A549 (cell line): ENCODE measurements at regions not wholly inside any gene's neighbourhood (a gene's known extent, or its start where the extent isn't known, plus 50 kb on each side); places are given as distances from the start of the nearest gene placed in this dataset.

ENCODE experiments used
- ATAC-seq, 2 experiments: fragments of 200-7000 bp in 1 of 2; fragments of >200 bp in 1 of 2; cut with Nextera tagmentation in 1 of 2; cut with Tn5 transposase in 1 of 2; 3 replicates each; pipeline versions ENCODE4 v1.8.0 to v1.9.1; 2018 to 2020; ENCODE audit warnings: mild to moderate bottlenecking in 1 of 2, moderate library complexity in 1 of 2
- CTCF ChIA-PET: fragments of 300-600 bp; sonication (Branson Sonifier 250); formaldehyde crosslinking; extraction: SDS; loops from one replicate; lab custom pipeline; 2021; ENCODE audit warnings: antibody characterized with exemption, inconsistent platforms; lab: Yijun Ruan, JAX
- POLR2A ChIA-PET: fragments of 350-600 bp; formaldehyde crosslinking; extraction: SDS; loops from one replicate; lab custom pipeline; 2021; ENCODE audit warnings: antibody characterized with exemption, inconsistent platforms; lab: Yijun Ruan, JAX
- DNase-seq, 2 experiments: peaks; one replicate each; pipeline versions ENCODE4 v3.0.0 to v3.0.0-alpha.2; 2011 to 2016; ENCODE audit warnings: low read depth in 1 of 2, low spot score in 1 of 2
- FAIRE-seq: peaks from 2 replicates; lab custom pipeline; 2011; peaks lifted over from hg19 to GRCh38; lab: Jason Lieb, UNC
- H3K27ac ChIP-seq, 2 experiments: fragments of >200 bp; sonication (Bioruptor Twin); formaldehyde crosslinking; 3 replicates each; pipeline ENCODE4 v1.5.1; 2016 to 2017
- H3K4me1 ChIP-seq: fragments of >200 bp; sonication (Bioruptor Twin); formaldehyde crosslinking; 3 replicates; pipeline ENCODE4 v1.6.1; 2016
- H3K4me2 ChIP-seq: fragments of >200 bp; sonication (Bioruptor Twin); formaldehyde crosslinking; 3 replicates; pipeline ENCODE4 v1.6.1; 2016
- H3K4me3 ChIP-seq: fragments of >200 bp; sonication (Bioruptor Twin); formaldehyde crosslinking; 3 replicates; pipeline ENCODE4 v1.5.1; 2016
- H3K9me3 ChIP-seq: fragments of >200 bp; sonication (Bioruptor Twin); formaldehyde crosslinking; 3 replicates; pipeline ENCODE4 v1.6.1; 2016
- ATOH8 ChIP-seq: fragments of 250-450 bp; sonication (Bioruptor Pico); IDR thresholded peaks from 2 replicates; pipeline ENCODE4 v1.5.0; 2020; ENCODE audit warnings: low read depth, mild to moderate bottlenecking, moderate library complexity
- BHLHE40 ChIP-seq: IDR thresholded peaks from 2 replicates; pipeline ENCODE4 v1.6.1; 2012; ENCODE audit warnings: low read depth, low read length, inconsistent platforms
- CBX2 ChIP-seq: fragments of 200-600 bp; sonication (generic); IDR thresholded peaks from 2 replicates; pipeline ENCODE4 v1.6.1; 2016; ENCODE audit warnings: low read depth, mild to moderate bottlenecking, borderline replicate concordance
- CEBPB ChIP-seq, 2 experiments: fragments of >200 bp in 1 of 2; sonication (Bioruptor Twin) in 1 of 2; formaldehyde crosslinking in 1 of 2; IDR thresholded peaks; 2 replicates each; pipeline ENCODE4 v1.6.1; 2012 to 2016
- EHF ChIP-seq: fragments of 250-450 bp; sonication (Bioruptor Pico); IDR thresholded peaks from 2 replicates; pipeline ENCODE4 v1.5.0; 2020; ENCODE audit warnings: mild to moderate bottlenecking
- EHMT2 ChIP-seq: fragments of 200-600 bp; sonication (generic); IDR thresholded peaks from 2 replicates; pipeline ENCODE4 v1.6.1; 2016; ENCODE audit warnings: antibody characterized with exemption, low read depth, mild to moderate bottlenecking, moderate library complexity
- ESRRA ChIP-seq: fragments of 150-350 bp; IDR thresholded peaks from 2 replicates; pipeline ENCODE4 v1.6.1; 2014; ENCODE audit warnings: mild to moderate bottlenecking, low read length, borderline replicate concordance
- FOSB ChIP-seq: fragments of 250-450 bp; sonication (Bioruptor Pico); IDR thresholded peaks from 2 replicates; pipeline ENCODE4 v1.5.0; 2020; ENCODE audit warnings: mild to moderate bottlenecking, moderate library complexity
- HMGXB4 ChIP-seq: fragments of 250-450 bp; sonication (Bioruptor Pico); IDR thresholded peaks from 2 replicates; pipeline ENCODE4 v1.5.0; 2021; ENCODE audit warnings: mild to moderate bottlenecking, moderate library complexity, borderline replicate concordance
- JUN ChIP-seq, 2 experiments: fragments of >200 bp; sonication (Bioruptor Twin); formaldehyde crosslinking; IDR thresholded peaks; 2 replicates in 1 of 2; 3 replicates in 1 of 2; pipeline ENCODE4 v1.6.1; 2016 to 2017
- KDM1A ChIP-seq: fragments of 200-600 bp; sonication (generic); IDR thresholded peaks from 2 replicates; pipeline ENCODE4 v1.6.1; 2016; ENCODE audit warnings: low read depth, mild to moderate bottlenecking
- MAFK ChIP-seq: fragments of 450-650 bp; IDR thresholded peaks from 2 replicates; pipeline ENCODE4 v1.6.1; 2014; ENCODE audit not compliant: partially characterized antibody
- NPAS2 ChIP-seq: fragments of 250-450 bp; sonication (Bioruptor Pico); IDR thresholded peaks from 2 replicates; pipeline ENCODE4 v1.8.0; 2022; ENCODE audit warnings: mild to moderate bottlenecking, moderate library complexity, borderline replicate concordance
- RAD21 ChIP-seq, 2 experiments: fragments of >200 bp in 1 of 2; sonication (Bioruptor Twin) in 1 of 2; formaldehyde crosslinking in 1 of 2; IDR thresholded peaks in 1 of 2; conservative IDR thresholded peaks in 1 of 2; 2 replicates in 1 of 2; 3 replicates in 1 of 2; pipeline ENCODE4 v1.6.1; 2012 to 2018; ENCODE audit warnings: inconsistent platforms in 1 of 2
- RCOR1 ChIP-seq: fragments of 150-350 bp; IDR thresholded peaks from 2 replicates; pipeline ENCODE4 v1.6.1; 2014; ENCODE audit warnings: antibody characterized with exemption, low read length, low read depth
- SMC3 ChIP-seq: fragments of >200 bp; sonication (Bioruptor Twin); formaldehyde crosslinking; IDR thresholded peaks from 3 replicates; pipeline ENCODE4 v1.6.1; 2018; ENCODE audit warnings: inconsistent platforms
- SREBF2 ChIP-seq: fragments of 450-650 bp; IDR thresholded peaks from 2 replicates; pipeline ENCODE4 v1.6.1; 2014; ENCODE audit warnings: mild to moderate bottlenecking, moderate library complexity
- USF2 ChIP-seq: fragments of 450-650 bp; IDR thresholded peaks from 2 replicates; pipeline ENCODE4 v1.6.1; 2014; ENCODE audit warnings: antibody characterized with exemption
- ZFP36 ChIP-seq: fragments of 450-650 bp; IDR thresholded peaks from 2 replicates; pipeline ENCODE4 v1.6.1; 2014; ENCODE audit warnings: borderline replicate concordance; ENCODE audit not compliant: partially characterized antibody
- ZSCAN20 ChIP-seq: fragments of 250-450 bp; sonication (Bioruptor Pico); IDR thresholded peaks from 2 replicates; pipeline ENCODE4 v1.8.0; 2022; ENCODE audit warnings: mild to moderate bottlenecking, moderate library complexity
- WGBS: methylation state at CpG from one replicate; pipeline ENCODE4 v1.1.6; 2017; ENCODE audit errors: missing lambda C conversion rate; 5-methylcytosine and 5-hydroxymethylcytosine counted together
- TF ChIP-seq, protein P1 (sequence below): fragments of 150-350 bp; IDR thresholded peaks from 2 replicates; pipeline ENCODE4 v1.6.1; 2014; ENCODE audit warnings: low read depth, mild to moderate bottlenecking, low read length
- TF ChIP-seq, protein P2 (sequence below): fragments of >200 bp; sonication (Bioruptor Twin); formaldehyde crosslinking; IDR thresholded peaks from 3 replicates; pipeline ENCODE4 v1.6.1; 2016

DNA sequence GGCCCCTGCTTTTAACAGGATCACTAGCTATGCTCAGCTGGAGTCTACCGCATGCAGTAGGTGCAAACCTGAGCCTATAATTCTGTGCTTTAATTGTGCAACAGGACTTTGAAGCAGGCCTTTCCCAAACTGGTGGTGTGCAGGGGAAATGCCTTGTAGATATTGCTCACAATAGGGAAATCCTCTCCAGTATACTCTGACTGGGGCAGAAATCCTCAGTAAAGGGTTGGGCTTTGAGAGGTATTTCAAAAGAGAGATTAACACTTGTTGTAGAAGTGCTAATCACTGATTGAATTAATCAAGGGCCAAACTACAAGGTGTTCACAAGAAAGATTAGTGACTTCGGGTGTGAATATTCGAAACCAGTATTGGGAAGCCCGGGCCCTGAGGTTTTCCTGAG is 58.5 kb upstream of the EXOC6 start:
- H3K27ac ChIP-seq = no peak overlapping the region
- TF ChIP-seq RCOR1 (no peak), CBX2 (no peak), FOSB (CRISPR knock-in tag) (no peak), HMGXB4 (CRISPR knock-in tag) (no peak), SMC3 (no peak), ZSCAN20 (CRISPR knock-in tag) (no peak), EHMT2 (no peak), RAD21 (conservative IDR thresholded peaks at IDR 0.05 in 1 of 2, IDR thresholded peaks at IDR 0.05 in 1 of 2) (no peak), ATOH8 (CRISPR knock-in tag) (no peak), EHF (CRISPR knock-in tag) (no peak), USF2 (no peak), KDM1A (no peak), CEBPB (IDR thresholded peaks at IDR 0.05) (no peak), JUN (IDR thresholded peaks at IDR 0.05) (no peak), MAFK (no peak), BHLHE40 (no peak), ESRRA (no peak), NPAS2 (no peak)
- TF ChIP-seq, protein P1, sequence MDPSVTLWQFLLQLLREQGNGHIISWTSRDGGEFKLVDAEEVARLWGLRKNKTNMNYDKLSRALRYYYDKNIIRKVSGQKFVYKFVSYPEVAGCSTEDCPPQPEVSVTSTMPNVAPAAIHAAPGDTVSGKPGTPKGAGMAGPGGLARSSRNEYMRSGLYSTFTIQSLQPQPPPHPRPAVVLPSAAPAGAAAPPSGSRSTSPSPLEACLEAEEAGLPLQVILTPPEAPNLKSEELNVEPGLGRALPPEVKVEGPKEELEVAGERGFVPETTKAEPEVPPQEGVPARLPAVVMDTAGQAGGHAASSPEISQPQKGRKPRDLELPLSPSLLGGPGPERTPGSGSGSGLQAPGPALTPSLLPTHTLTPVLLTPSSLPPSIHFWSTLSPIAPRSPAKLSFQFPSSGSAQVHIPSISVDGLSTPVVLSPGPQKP = no peak
- ATAC-seq (no peak), DNase-seq (no peak), FAIRE-seq (no peak)
- WGBS = 77% methylated on average over 4 of the region's 4 CpGs
- H3K4me2 ChIP-seq = no peak overlapping the region
- ChIA-PET CTCF (interaction anchor here (0.9 kb wide), 1 partner anchor 53 kb away, joined by 3 read pairs; no protein-coding TSS in a partner anchor), POLR2A (no interaction called here)
- no peak overlapping the region for H3K4me3 ChIP-seq
- no peaks in the 10 kb centered on the region for H3K9me3 ChIP-seq
- no peaks in the 10 kb centered on the region for H3K4me1 ChIP-seq

GRCh38 chr10:92790440-92790839 is 57.9 kb upstream of the EXOC6 start:
- ChIA-PET CTCF (interaction anchor here (1.2 kb wide), 1 partner anchor 47 kb away, joined by 3 read pairs; no protein-coding TSS in a partner anchor), POLR2A (no interaction called here)
- TF ChIP-seq SREBF2 (no peak), ATOH8 (CRISPR knock-in tag) (no peak), ZFP36 (no peak)
- TF ChIP-seq, protein P2, sequence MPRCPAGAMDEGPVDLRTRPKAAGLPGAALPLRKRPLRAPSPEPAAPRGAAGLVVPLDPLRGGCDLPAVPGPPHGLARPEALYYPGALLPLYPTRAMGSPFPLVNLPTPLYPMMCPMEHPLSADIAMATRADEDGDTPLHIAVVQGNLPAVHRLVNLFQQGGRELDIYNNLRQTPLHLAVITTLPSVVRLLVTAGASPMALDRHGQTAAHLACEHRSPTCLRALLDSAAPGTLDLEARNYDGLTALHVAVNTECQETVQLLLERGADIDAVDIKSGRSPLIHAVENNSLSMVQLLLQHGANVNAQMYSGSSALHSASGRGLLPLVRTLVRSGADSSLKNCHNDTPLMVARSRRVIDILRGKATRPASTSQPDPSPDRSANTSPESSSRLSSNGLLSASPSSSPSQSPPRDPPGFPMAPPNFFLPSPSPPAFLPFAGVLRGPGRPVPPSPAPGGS = no peak
- ATAC-seq = no peak
- no peak overlapping the region for H3K4me3 ChIP-seq
- no peak overlapping the region for H3K27ac ChIP-seq
- FAIRE-seq = no peak
- H3K9me3 ChIP-seq = no peaks in the 10 kb centered on the region
- 90% methylated on average over 2 of the region's 2 CpGs for WGBS
- H3K4me2 ChIP-seq = no peak overlapping the region
- no peak for DNase-seq
- H3K4me1 ChIP-seq = no peaks in the 10 kb centered on the region
